HG02938 (cell line): ENCODE measurements at regions not wholly inside any gene's neighbourhood (a gene's known extent, or its start where the extent isn't known, plus 50 kb on each side); places are given as distances from the start of the nearest gene placed in this dataset.
A peak's percentile ranks its signal among the peaks of the same experiment; 100 is the strongest.
"Not testable (repeated sequence)": the region's sequence is repeated elsewhere in the genome, so short reads cannot be mapped to it uniquely, and the experiment has no call there.

Experiments
- ATAC-seq: cut with Tn5 transposase; IDR thresholded peaks from one replicate; pipeline ENCODE4 v1.9.1; 2021; ENCODE audit warnings: mild to moderate bottlenecking, moderate library complexity; ENCODE audit not compliant: unreplicated experiment

DNA sequence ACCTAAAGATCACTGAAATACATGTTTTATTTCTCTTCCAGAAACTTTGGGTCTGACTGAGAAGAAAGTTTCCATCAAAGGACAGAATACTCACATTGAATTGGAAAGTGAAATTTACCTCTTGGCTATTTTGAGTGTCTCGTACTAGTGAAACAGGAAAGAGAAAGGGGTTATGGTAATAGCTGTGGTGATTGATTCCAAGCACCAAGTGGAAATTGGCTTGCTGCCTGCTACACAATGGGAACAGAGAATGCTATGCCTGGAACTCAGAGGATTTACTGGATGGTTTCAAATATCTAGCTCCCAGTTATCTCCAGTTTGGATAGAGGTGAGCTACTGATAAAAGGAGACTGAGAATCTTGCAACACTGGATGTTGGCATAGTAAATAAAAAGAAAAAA is 492.8 kb upstream of the FSIP2 start:
- ATAC-seq: peak; percentile 71

- ATAC-seq: no peak
Observed at GRCh38 chr2:185246717-185247116, 491.9 kb upstream of the FSIP2 start.

DNA sequence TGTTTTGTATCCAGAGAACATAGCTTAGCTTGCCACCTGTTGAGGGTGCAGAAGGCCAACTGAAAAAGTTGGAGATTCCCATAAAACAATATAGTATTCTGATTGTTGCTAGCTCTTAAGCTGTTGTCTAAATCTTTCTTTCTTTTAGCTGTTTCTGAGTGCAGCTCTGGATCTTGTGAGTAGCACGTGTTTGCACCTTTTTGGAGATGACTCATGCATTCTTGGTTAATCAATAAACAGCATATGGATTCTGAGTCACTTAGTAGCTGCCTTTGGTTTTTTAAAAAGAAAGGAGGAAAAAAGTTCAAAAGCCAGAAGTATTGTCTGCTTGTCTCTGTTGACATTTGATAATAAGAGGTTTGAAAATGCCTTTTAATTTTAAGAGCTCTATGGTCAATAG is 483.0 kb upstream of the FSIP2 start:
- ATAC-seq: peak; percentile 87

- ATAC-seq: no peak
Observed at GRCh38 chr2:185265747-185266146, 472.9 kb upstream of the FSIP2 start.

DNA sequence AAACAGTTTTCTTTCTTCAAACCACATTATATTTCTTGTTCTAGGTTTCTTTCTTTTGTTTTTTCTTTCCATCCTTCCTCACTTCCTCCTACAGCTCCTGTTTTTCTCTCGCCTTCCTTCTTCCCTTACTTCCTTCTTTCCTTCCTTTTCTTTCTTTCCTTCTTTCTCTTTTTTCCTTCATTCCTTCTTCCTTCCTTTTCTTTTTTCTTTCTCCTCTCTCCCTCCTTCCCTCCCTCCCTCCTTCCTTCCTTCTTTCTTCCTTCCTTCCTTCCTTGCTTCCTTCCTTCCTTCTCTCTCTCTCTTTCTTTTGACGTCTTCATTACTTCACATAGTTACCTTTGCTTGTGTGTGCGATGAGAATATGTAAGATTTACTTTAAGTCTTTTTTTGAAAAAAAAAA is 470.0 kb upstream of the FSIP2 start:
- no peak for ATAC-seq

- no peak for ATAC-seq
Observed at GRCh38 chr2:185274718-185275484, 463.7 kb upstream of the FSIP2 start.

- ATAC-seq: not testable (repeated sequence)
Observed at GRCh38 chr2:185275979-185276378, 462.6 kb upstream of the FSIP2 start.

DNA sequence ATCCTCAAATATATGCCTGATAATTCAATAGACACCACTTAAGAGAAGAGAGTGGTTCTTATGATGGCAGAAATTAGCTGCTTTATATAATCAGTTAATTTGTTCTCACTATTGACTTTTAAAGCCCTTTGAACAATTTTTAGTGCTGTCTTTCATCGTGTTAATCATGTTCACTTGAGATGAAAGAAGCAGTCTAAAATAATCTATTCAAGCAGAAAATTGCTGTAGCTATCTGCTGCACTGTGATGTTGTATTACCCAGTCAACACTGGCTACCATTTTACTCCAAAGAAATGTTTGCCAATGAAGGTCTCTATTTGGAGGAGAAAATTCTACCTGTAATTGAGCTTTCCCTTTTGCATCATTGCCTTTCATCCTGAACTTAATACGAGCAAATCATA is 459.8 kb upstream of the FSIP2 start:
- no peak for ATAC-seq

DNA sequence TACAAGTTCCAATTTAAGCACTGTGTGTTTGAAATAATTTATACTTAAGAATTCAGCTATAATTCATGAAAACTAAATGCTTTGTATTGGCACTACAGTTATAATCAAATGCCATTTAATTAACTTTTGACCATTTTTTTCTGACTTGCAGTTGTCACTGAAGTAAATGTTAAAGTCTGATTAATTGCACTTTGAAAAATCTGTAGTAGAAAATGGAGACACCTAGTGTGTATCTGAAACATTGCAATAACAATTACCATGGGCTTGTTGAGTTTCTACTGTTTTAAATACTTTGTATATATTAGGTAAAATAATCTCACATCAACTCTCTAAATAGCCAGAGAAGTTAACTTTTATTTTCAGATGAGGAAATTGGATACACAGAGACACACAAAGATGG is 458.6 kb upstream of the FSIP2 start:
- no peak for ATAC-seq

- no peak for ATAC-seq
Observed at GRCh38 chr2:185284696-185285095, 453.9 kb upstream of the FSIP2 start.

DNA sequence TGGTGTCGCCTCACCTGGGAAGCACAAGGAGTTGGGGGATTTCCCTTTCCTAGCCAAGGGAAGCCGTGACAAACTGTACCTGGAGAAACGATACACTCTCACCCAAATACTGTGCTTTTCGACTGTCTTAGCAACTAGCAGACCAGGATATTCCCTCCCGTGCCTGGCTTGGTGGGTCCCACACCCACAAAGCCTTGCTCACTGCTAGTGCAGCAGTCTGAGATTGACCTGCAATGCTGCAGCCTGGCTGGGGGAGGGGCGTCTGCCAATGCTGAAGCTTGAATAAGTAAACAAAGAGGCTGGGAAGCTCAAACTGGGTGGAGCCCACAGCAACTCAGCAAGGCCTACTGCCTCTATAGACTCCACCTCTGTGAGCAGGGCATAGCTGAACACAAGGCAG is 448.6 kb upstream of the FSIP2 start:
- ATAC-seq: not testable (repeated sequence)

GRCh38 chr2:185291035-185291647 is 447.5 kb upstream of the FSIP2 start:
- peak; percentile 99 for ATAC-seq

- no peak for ATAC-seq
Observed at GRCh38 chr2:185299867-185300266, 438.7 kb upstream of the FSIP2 start.

- ATAC-seq: no peak
Observed at GRCh38 chr2:185306119-185306518, 432.5 kb upstream of the FSIP2 start.

DNA sequence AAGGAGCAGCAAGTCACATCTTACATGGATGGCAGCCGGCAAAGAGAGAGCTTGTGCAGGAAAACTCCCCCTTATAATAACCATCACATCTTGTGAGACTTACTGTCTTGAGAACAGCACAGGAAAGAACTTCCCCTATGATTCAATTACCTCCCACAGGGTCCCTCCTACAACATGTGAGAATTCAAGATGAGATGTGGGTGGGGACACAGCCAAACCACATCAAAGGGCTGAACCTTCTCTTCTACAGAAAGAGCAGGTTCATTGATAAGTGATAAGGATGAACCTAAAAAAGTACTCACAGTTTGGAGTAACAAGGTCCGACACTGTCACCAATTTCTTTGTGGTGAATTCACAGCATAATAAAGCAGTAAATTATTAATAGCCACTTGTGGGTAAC is 422.2 kb upstream of the FSIP2 start:
- ATAC-seq: peak; percentile 73

DNA sequence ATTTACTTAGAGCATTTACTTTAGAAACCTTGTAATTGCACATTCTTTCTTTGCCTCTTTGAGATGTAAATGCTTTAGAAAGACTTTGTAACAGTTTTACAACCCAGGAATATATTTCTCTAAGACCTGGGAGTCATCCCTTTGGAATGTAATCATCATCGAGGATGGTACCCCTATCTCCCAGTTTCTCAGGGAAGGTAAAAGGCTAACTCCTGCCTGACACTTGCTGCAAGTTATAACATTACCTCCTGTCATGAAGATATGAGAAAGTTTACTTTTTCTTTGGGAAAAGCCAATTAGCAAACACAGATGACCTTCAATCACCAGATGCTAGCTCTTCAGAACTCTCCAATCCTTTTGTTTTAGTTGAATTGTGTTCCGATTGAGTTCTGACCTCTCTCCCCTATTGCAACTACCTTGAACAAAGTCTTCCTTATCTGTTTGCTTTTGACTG is 420.3 kb upstream of the FSIP2 start:
- ATAC-seq: no peak

GRCh38 chr2:185335879-185336278 is 402.7 kb upstream of the FSIP2 start:
- ATAC-seq: no peak

GRCh38 chr2:185337033-185337432 is 401.6 kb upstream of the FSIP2 start:
- no peak for ATAC-seq

DNA sequence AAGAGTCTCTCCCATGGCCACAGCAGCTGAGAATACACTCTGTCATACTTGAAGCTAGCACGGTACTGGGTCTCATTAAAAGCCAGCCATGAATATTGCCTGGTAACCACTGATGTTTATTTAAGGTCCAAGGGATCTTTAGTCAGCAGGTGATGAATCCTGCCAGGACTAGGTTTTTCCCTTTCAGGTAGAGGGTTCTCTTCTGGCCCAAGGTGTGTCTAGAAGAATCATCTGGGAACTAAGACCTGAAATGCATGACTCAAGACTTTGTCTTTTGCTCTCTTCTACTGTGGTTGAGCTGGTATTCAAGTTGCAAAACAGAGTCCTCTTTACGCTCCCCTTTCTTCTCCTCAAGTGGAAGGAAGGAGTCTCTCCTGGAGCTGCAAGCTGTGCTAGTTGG is 400.5 kb upstream of the FSIP2 start:
- no peak for ATAC-seq

DNA sequence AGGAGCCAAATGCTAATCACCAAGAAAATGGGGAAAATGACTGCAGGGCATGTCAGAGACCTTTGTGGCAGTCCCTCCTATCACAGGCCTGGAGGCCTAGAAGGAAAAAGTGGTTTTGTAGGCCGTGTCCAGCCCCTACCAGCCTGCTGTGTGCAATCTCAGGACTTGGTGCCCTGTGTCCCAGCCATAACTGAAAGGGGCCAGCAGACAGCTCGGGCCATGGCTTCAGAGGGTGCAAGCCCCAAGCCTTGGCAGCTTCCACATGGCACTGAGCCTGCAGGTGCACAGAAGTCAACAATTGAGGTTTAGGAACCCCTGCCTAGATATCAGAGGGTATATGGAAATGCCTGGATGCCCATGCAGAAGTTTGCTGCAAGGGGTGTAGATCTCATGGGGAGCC is 391.2 kb upstream of the FSIP2 start:
- ATAC-seq: no peak

GRCh38 chr2:185360776-185361175 is 377.8 kb upstream of the FSIP2 start:
- no peak for ATAC-seq

GRCh38 chr2:185372188-185372587 is 366.4 kb upstream of the FSIP2 start:
- ATAC-seq: no peak

DNA sequence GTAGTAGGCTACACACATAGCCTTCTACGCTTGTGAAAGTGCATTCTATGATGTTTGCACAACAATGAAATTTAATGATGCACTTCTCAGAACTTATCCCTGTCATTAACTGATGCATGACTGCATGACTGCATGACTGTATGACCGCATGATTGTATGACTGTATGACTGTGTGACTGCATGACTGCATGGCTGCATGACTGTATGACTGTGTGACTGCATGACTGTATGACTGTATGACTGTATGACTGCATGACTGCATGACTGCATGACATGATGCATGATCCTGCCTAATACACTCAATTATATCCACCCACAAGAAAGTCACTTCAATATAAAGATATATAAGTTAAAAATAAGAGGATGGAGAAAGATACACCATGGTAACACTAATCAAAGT is 365.4 kb upstream of the FSIP2 start:
- no peak for ATAC-seq
